DND-41 (cell line): ENCODE measurements at regions not wholly inside any gene's neighbourhood (a gene's known extent, or its start where the extent isn't known, plus 50 kb on each side); places are given as distances from the start of the nearest gene placed in this dataset.

Experiments
- EZH2 ChIP-seq: IDR thresholded peaks from 3 replicates; pipeline ENCODE4 v1.6.1; 2012; ENCODE audit warnings: borderline replicate concordance, low read depth, mild to moderate bottlenecking, moderate library complexity, low read length, inconsistent platforms; ENCODE audit not compliant: severe bottlenecking
- TF ChIP-seq, protein P1 (sequence below): IDR thresholded peaks from 2 replicates; pipeline ENCODE4 v1.5.1; 2012; ENCODE audit warnings: borderline replicate concordance, low read length, moderate library complexity, mild to moderate bottlenecking; ENCODE audit not compliant: poor library complexity, severe bottlenecking; ENCODE audit errors: extremely low read depth

- TF ChIP-seq, protein P1, sequence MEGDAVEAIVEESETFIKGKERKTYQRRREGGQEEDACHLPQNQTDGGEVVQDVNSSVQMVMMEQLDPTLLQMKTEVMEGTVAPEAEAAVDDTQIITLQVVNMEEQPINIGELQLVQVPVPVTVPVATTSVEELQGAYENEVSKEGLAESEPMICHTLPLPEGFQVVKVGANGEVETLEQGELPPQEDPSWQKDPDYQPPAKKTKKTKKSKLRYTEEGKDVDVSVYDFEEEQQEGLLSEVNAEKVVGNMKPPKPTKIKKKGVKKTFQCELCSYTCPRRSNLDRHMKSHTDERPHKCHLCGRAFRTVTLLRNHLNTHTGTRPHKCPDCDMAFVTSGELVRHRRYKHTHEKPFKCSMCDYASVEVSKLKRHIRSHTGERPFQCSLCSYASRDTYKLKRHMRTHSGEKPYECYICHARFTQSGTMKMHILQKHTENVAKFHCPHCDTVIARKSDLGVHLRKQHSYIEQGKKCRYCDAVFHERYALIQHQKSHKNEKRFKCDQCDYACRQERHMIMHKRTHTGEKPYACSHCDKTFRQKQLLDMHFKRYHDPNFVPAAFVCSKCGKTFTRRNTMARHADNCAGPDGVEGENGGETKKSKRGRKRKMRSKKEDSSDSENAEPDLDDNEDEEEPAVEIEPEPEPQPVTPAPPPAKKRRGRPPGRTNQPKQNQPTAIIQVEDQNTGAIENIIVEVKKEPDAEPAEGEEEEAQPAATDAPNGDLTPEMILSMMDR, result no peak
- no peak for TF ChIP-seq EZH2
Observed at GRCh38 chr4:189414021-189414420, 526.7 kb upstream of the FRG1 start.
